Lower leg skin (tissue), 3 donors: ENCODE measurements at regions not wholly inside any gene's neighbourhood (a gene's known extent, or its start where the extent isn't known, plus 50 kb on each side); places are given as distances from the start of the nearest gene placed in this dataset.

Experiments used
- POLR2A ChIP-seq, 2 donors: fragments of 450-650 bp; IDR thresholded peaks; one replicate each; pipeline ENCODE4 v1.6.1; 2016 to 2017; ENCODE audit warnings: antibody characterized with exemption in 2 of 2, mild to moderate bottlenecking in 1 of 2, moderate library complexity in 1 of 2
- TF ChIP-seq, protein P1 (sequence below), 3 donors: fragments of 450-650 bp; IDR thresholded peaks; one replicate each; pipeline ENCODE4 v1.5.1; 2016; ENCODE audit warnings: antibody characterized with exemption in 3 of 3, mild to moderate bottlenecking in 3 of 3, moderate library complexity in 2 of 3

DNA sequence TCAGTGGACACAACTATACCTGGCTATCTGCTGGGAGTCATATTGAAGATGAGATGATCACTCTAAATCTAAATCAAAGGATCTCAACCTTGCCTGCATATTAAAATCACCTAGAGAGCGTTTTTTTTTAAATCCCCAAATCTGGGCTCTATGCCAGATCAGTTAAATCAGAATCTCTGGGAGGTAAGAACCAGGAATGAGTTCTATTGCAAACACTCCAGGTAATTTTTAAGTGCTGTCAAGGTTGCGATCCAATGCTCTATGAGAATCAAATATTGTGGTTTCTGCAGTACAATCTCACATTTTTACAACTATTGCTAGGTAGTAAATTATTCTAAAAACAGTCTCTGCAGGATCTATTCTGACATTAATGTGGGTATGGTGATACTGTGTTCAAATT lies 202.3 kb upstream of the OR13F1 start:
- TF ChIP-seq, protein P1, sequence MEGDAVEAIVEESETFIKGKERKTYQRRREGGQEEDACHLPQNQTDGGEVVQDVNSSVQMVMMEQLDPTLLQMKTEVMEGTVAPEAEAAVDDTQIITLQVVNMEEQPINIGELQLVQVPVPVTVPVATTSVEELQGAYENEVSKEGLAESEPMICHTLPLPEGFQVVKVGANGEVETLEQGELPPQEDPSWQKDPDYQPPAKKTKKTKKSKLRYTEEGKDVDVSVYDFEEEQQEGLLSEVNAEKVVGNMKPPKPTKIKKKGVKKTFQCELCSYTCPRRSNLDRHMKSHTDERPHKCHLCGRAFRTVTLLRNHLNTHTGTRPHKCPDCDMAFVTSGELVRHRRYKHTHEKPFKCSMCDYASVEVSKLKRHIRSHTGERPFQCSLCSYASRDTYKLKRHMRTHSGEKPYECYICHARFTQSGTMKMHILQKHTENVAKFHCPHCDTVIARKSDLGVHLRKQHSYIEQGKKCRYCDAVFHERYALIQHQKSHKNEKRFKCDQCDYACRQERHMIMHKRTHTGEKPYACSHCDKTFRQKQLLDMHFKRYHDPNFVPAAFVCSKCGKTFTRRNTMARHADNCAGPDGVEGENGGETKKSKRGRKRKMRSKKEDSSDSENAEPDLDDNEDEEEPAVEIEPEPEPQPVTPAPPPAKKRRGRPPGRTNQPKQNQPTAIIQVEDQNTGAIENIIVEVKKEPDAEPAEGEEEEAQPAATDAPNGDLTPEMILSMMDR (IDR thresholded peaks at IDR 0.05) = no peak
- TF ChIP-seq POLR2A (IDR thresholded peaks at IDR 0.05) = no peak
